ENCODE measurements at regions not wholly inside any gene's neighbourhood (a gene's known extent, or its start where the extent isn't known, plus 50 kb on each side); places are given as distances from the start of the nearest gene placed in this dataset.

- TF ChIP-seq POLR2A (IDR thresholded peaks at IDR 0.05) = no peak
- TF ChIP-seq CTCF (IDR thresholded peaks at IDR 0.05) = no peak
Observed at GRCh38 chr13:105144936-105145335, 1390.5 kb downstream of the EFNB2 start.
